Fibroblast of lung (primary cell): ENCODE measurements at regions not wholly inside any gene's neighbourhood (a gene's known extent, or its start where the extent isn't known, plus 50 kb on each side); places are given as distances from the start of the nearest gene placed in this dataset.

Experiments used
- CTCF ChIP-seq, 2 donors: IDR thresholded peaks in 1 of 2; conservative IDR thresholded peaks in 1 of 2; 1 replicate in 1 of 2; 2 replicates in 1 of 2; pipeline ENCODE4 v1.5.1; 2011 to 2012; ENCODE audit warnings: low read length in 2 of 2, control low read depth in 1 of 2, inconsistent platforms in 1 of 2, low read depth in 1 of 2, mild to moderate bottlenecking in 1 of 2
- EZH2 ChIP-seq: IDR thresholded peaks from 2 replicates; pipeline ENCODE4 v1.5.1; 2012; ENCODE audit warnings: low read length, control low read depth, mild to moderate bottlenecking; ENCODE audit errors: missing control alignments

GRCh38 chr5:97923496-97923895, 740.4 kb upstream of the RIOK2 start:
- no peak for TF ChIP-seq EZH2
- no peak for TF ChIP-seq CTCF (conservative IDR thresholded peaks at IDR 0.05 in 1 of 2, IDR thresholded peaks at IDR 0.05 in 1 of 2; ENCODE audit: low read depth in 1 of 2, low read length in 2 of 2)
